ENCODE measurements at regions not wholly inside any gene's neighbourhood (a gene's known extent, or its start where the extent isn't known, plus 50 kb on each side); places are given as distances from the start of the nearest gene placed in this dataset.

DNA sequence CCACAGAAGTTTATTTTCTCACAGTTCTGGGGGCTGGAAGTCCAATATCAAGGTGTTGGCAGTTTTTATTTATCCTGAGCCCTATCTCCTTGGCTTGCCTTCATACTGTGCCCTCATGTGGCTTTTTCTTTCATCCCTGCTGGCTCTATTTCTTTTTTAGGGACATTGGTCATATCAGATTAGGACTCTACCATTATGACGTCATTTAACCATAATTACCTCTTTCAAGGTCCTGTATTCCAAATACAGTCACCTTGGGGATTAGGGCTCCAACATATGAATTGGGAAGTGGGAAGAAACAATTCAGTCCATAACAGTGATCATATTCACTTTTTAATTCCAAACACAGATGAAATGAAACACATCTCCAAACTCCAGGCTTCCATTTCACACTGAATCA is 286.0 kb downstream of the SUCLG1 start:
- TF ChIP-seq, protein P1, sequence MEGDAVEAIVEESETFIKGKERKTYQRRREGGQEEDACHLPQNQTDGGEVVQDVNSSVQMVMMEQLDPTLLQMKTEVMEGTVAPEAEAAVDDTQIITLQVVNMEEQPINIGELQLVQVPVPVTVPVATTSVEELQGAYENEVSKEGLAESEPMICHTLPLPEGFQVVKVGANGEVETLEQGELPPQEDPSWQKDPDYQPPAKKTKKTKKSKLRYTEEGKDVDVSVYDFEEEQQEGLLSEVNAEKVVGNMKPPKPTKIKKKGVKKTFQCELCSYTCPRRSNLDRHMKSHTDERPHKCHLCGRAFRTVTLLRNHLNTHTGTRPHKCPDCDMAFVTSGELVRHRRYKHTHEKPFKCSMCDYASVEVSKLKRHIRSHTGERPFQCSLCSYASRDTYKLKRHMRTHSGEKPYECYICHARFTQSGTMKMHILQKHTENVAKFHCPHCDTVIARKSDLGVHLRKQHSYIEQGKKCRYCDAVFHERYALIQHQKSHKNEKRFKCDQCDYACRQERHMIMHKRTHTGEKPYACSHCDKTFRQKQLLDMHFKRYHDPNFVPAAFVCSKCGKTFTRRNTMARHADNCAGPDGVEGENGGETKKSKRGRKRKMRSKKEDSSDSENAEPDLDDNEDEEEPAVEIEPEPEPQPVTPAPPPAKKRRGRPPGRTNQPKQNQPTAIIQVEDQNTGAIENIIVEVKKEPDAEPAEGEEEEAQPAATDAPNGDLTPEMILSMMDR (IDR thresholded peaks at IDR 0.05; ENCODE audit: insufficient read depth, low read length, poor library complexity, severe bottlenecking) = no peak
- no peak for TF ChIP-seq EZH2phosphoT487 (conservative IDR thresholded peaks at IDR 0.05; ENCODE audit: low read length)

All from SU-DHL-6 (cell line).